GM18868 (cell line): ENCODE measurements at regions not wholly inside any gene's neighbourhood (a gene's known extent, or its start where the extent isn't known, plus 50 kb on each side); places are given as distances from the start of the nearest gene placed in this dataset.
"Not testable (repeated sequence)": the region's sequence is repeated elsewhere in the genome, so short reads cannot be mapped to it uniquely, and the experiment has no call there.

ENCODE experiments used
- ATAC-seq: cut with Tn5 transposase; IDR thresholded peaks from one replicate; pipeline ENCODE4 v1.9.1; 2021; ENCODE audit warnings: mild to moderate bottlenecking, moderate library complexity; ENCODE audit not compliant: unreplicated experiment

DNA sequence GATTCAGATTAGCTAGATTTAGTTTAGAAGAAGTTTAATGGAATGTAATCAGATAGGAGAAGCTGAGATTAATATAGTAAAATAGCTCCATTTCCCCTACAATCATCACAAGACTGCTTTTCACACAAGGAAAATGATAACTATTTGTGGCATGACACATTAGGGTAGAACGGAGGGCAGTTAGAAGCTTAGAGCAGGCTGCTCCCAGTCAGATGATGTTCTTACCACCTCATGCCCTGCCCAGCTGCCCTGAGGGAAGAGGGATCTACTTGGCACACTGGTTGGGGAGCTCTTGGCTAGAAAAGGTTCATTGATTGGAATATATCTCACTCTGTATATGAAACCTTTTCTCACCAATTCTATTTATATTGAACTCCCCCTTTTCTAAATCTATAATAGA lies 180.7 kb upstream of the IL15 start:
- ATAC-seq: no peak

DNA sequence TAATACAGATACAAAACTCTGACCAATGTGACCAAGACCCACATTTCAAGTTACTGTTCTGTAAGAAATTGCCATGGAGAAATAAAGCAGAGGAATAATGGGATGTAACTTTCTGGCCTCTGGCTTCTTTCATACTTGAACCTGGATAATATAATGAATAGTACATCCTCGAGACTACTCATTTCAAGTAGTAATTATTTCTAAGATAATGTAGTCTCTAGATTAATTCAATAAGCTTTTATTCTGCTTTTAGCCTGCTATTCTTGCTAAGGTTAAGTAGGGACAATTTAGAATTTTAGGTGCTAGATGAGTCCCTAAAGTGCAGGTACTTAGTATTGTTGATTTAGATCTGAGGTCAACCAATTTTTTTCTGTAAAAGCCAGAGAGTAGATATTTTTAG lies 178.7 kb upstream of the IL15 start:
- ATAC-seq: no peak

DNA sequence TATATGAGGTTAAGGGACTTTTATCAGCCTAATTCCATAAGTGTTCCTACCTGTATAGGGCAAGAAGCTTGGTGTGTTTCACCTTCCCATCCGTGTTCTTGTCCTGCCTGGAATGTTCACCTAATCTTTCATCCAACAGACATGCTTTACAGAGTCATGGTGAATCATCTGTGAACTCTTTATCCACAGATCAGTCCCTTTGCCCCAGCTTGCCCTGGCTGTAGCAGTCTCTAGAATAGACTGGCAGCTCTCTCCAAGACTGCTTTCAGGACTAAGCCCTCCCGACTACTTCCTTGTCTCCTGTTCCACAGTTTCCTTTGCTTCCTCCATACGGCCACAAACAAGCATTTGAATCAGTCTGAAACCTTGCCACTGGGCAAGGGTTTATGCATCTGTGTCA lies 177.9 kb upstream of the IL15 start:
- ATAC-seq: no peak

DNA sequence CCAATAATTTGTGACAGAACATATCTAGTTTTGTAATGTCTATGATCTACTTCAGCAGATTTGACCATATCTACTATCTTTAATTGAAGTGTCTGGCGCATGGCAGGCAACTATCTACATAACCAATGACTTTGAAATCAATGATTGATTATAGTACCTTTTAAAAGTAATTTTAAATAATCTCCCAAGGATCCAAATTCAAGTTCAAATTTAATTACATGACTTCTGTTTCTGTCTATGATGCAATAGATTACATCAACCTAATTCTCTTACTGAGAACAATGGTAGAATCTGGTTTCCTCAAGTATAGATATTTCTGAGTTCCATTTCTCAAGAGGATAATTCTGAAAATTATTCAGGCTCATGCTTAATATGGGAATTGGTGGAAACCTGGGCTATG lies 177.4 kb upstream of the IL15 start:
- no peak for ATAC-seq

DNA sequence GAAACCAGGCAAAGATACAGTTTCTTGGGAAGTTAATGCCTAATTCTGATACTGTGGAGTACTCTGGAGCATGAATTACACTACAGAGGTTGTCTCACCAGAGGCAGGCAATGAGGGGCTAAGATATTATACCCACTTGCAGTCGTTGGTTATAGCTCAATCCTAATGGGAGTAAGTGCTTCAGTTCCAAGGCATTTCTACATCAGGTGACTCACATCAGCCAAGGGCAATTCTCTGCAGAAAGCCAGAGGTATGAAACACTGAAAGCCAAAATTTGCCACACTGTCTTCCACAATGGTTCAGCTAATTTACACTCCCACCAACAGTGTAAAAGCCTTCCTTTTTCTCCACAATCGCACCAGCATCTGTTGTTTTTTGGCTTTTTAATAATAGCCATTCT lies 174.0 kb upstream of the IL15 start:
- no peak for ATAC-seq

DNA sequence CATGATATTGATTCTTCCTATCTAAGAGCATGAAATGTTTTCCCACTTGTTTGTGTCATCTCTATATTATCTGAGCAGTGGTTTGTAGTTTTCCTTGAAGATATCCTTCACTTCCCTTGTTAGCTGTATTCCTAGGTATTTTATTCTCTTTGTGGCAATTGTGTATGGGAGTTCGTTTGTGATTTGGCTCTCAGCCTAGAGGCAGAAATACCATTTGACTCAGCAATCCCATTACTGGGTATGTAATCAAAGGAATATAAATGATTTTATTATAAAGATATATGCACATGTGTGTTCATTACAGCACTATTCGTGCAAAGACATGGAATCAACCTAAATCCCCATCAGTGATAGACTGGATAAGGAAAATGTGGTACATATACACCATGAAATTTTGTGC lies 172.7 kb upstream of the IL15 start:
- ATAC-seq: no peak

DNA sequence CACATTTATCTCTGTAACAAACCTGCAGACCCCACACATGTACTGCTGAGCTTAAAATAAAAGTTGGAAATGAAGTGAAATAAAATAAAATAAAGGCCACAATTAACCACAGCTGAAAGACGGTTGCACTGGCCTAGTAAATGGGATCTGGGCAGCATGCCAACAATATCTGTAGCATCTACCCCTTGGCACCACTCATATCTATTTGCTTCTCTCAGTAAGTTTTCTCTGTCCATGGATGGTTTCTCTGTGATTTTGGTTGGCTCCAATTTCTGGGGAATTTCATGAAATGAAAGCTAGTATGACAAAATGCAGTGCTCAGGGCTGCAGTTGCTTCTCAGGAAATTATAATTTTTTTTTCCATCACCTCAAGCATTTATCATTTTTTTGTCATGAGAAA lies 172.0 kb upstream of the IL15 start:
- no peak for ATAC-seq

DNA sequence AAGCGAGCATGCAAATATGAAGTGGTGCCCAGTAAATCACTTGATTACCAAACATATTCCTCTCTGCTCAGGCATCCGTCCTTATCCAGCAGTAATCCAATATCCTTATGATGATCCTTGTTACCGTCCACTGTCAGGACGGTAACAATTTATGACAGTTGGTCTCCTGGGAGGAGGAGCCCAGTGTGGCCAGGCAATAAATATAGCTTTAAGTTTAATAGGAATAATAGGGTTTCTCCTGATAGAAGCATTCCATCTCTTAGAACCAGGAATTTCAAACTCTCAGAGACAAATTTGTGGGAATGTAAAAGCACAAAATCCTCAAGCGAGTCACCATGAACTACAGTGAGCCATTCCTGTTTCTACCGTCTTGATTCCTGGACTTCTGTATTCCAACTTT lies 171.2 kb upstream of the IL15 start:
- ATAC-seq: no peak

DNA sequence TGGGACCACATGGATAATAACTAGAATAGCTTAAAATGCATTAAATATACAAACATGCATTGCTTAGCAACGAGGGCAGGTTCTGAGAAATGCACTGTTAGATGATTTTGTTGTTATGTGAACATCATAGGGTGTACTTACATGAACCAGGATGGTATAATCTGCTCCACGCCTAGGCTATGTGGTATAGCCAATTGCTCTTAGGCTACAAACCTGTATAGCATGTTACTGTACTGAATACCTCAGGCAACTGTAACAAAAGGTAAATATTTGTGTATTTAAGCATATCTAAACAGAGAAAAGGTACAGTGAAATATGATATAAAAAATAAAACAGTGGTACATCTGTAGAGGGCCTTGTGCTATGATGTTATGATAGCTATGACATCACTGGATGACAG lies 169.2 kb upstream of the IL15 start:
- no peak for ATAC-seq

DNA sequence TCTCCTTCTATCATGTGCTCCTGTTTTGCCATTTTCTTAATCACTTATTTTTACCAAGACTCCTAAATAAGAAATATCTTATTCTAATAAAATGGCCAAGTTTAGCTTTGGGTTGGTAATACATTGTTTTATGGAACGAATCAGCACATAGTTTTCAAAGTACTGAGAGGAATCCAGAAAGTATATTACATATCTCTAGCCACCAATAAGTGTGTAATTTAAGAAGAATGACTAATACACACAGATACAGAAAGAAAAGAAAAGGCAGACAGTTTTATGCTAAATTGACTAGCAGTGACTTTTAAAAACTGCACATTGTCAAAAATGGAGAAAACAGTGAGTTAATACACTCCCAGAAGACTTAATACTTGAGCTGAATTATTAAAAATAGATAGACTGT lies 167.0 kb upstream of the IL15 start:
- no peak for ATAC-seq

DNA sequence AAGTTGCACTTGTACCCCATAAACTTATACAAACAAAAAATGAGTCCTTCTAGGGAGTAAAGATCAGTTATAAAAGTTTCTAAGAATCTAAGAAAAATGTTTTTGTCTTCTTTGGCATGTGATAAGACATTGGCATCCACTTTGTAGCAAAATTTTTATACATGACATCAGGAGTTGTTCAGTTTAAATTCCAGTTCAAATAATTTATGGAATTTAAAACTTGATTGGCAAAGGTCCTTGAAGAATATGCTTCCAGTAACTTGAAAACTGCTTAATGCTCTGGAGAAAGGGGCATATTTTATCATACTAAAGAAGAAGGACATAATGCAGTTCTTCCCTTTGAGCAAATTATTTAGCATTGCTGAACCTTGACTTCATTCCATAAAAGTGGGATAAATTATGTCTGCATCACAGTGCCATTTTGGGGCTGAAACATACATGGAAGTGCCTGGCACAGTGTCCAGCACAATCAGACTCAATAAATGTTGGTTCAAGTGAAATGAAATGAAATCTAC lies 163.3 kb upstream of the IL15 start:
- ATAC-seq: no peak

DNA sequence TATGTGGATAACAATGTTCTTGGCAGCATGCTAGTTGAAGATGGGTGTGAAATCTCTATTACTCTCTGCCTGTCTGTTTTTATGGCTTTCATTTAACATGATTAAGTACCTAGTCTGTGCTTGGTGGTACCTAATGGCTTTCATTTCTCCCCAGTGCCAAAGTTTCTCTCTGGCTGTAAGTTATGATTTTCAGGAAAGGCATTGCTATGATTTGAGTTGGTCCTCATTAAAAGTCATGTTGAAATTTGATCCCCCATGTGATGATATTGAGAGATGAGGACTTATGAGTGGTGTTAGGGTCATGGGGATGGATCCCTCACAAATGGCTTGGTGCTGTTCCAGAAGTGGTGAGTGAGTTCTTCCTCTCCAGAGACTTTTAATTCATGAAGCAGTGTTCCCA lies 162.4 kb upstream of the IL15 start:
- ATAC-seq: no peak

DNA sequence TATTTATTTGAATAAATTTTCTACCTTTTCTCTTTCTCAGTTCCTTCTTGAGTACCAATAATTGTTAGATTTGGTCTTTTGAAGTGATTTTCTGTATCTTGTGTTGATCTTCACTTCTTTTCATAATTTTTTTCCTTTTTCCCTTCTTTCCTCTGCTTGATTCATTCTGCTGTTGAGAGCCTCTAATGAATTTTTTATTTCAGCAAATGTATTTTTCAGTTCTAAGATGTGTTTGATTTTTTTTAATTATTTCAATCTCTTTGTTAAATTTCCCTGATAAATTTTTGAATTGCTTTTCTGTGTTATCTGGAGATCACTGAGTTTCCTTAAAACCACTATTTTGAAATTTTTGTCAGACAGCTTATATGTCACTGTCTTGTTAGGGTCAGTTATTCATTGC lies 155.4 kb upstream of the IL15 start:
- no peak for ATAC-seq

DNA sequence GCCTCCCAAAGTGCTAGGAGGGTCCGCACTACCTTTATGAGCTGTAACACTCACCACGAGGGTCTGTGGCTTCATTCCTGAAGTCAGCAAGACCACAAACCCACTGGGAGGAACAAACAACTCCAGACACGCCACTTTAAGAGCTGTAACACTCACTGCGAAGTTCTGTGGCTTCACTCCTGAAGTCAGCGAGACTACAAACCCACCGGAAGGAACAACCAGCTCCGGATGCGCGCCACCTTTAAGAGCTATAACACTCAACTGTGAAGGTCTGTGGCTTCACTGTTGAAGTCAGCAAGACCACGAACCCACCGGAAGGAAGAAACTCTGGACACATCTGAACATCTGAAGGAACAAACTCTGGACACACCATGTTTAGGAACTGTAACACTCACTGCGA lies 152.1 kb upstream of the IL15 start:
- not testable (repeated sequence) for ATAC-seq

DNA sequence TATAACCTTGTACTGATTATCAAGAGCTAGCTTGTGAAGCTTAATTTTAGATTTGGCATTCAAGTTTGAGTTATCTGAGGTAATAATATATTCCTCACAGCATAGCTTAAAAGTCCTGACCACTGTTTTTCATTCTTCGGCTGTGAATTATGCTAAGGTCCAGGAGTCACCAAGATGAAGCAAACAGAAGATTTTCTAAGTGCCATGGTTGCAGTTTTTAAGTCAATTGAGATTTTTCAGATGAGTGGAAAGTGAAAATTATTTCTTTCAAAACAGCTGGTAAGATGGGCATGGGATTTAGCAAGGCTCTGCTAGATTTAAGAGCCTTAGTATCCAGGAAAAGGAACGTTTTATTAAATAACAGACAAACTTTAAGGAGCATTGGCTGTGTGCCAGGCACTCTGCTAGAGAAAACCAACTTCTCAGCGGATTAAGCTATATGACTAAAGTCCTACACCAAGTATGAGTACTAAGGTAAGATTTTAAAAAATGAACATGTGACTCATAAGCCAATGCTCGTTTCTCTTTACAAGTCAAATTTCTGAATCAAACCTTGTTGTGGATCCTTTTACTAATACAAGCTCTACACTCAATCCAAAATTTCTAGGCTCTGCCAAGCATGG lies 149.9 kb upstream of the IL15 start:
- no peak for ATAC-seq

DNA sequence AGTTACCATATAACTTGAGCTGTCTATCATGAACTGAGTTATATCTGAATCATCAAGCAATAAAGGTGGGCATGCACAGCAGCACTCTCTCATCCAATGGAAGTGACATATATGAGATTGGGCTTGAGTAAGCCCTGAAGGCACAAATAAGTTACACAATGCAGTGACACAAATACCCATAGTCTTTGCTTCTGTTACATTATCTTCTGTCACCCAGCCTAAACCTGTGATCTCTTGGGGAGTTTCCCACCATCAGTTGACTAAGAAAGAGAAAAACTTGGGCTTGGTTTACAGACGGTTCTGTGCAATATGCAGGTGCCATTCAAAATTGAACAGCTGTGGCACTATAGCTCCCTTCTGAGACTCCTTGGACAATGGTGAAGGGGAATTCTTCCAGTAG lies 138.8 kb upstream of the IL15 start:
- peak; percentile 97 for ATAC-seq

DNA sequence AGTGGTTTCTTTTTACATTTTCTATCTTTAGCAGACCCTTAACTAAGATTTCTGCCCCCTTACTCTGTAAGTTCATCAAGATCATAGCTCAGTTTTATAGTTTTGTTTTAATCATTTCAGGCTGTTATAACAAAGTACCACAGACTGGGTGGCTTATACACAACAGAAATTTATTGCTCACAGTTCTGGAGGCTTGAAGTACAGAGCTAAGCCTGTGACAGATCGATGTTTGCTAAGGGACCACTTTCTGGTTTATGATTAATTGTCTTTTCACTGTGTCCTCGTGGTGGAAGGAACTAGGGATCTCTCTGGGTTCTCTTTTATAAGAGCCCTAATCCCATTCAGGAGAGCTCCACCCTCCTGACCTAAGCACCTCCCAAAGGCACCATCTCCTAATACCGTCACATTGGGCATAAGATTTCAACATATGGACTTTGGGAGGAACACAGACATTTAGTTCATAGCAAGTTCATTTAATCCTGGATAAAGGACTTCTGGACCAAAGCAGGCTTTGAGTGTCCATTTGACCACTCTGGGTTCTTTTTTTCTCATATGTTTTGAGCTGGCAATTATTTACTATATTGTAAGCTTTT lies 137.0 kb upstream of the IL15 start:
- no peak for ATAC-seq

DNA sequence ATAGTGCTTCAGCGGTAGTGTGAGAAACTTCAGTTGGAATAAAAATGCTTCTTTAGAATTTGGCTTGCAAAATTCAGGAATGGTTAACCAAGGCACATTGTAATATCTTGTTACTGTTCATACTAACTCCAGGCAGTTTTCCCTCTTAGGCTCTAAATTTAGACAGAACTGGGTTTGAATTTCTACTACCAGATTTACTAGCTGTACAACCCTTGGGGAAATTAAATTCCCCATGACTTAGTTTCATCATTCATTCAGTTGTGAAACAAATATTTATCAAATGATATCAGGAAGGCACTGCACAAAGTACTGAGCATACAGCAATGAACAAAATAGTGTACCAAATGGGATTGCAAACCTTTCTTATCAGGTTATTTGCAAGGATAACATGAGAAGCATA lies 135.0 kb upstream of the IL15 start:
- no peak for ATAC-seq

DNA sequence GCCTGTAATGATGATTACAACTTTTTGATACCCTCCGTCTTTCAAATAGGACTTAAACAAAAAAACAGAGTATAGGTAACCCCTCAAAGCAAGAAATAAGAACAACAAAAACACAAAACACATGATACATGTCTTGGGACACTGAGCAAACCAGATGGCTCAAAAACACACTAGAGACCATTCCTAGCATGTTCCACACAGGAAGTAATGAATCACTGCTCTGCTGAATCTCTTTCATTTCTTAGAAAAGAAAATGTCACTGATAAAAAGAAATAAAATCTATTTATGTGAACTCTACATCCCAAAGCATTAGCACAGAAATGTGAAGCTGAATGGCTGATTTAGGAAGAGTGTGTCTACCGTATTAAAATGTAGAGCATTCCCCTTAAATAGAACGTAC lies 134.5 kb upstream of the IL15 start:
- no peak for ATAC-seq

DNA sequence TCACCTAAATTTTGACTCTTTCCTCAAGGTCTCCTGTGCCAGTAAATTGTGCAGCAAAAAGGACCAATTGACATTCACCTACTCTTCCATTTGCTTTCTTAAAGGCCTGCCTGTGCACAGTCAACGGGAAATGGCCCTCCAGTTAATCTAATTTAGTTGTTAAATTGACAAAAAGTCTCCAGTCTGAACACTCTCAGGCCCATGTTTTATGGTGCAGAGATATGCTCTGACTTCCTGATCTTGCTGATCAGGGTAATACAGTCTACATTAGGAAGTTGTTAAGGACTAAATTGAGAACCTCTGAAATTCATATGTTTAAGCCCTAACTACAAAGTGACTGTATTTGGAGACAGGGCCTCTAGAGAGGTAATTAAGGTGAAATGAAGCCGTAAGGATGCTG lies 133.6 kb upstream of the IL15 start:
- no peak for ATAC-seq

DNA sequence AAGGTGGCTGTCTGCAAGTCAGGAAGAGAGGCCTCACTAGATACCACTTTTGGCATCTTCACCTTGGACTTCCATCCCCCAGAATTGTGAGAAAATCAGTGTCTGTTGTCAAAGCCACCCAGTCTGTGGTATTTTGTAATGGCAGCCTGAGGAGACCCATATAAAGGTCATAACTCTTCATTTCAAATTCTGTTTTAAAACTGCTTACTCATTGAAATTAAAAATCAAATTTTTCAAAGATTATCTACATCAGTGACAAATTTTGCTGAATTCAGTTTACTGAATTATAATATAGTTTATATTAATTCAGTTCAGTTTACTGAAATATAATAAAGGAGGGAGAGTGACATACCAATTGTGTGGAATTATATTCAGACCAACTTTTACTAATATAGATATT lies 133.1 kb upstream of the IL15 start:
- ATAC-seq: no peak

DNA sequence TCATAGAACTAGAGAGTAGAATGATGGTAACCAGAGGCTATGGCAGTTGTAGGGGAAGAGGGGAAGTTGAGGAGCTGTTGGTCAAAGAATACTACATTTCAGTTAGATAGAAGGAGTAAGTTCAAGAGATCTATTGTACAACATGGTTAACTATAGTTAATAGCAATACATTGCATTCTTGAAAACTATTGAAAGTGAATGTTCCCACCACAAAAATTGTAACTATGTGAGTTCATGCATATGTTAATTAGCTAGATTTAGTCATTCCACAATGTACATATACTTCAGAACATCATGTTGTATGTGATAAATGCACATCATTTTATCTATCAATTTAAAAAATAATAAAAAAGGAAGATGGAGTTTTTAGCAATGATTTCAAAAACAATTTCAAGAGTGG lies 125.3 kb upstream of the IL15 start:
- ATAC-seq: no peak

DNA sequence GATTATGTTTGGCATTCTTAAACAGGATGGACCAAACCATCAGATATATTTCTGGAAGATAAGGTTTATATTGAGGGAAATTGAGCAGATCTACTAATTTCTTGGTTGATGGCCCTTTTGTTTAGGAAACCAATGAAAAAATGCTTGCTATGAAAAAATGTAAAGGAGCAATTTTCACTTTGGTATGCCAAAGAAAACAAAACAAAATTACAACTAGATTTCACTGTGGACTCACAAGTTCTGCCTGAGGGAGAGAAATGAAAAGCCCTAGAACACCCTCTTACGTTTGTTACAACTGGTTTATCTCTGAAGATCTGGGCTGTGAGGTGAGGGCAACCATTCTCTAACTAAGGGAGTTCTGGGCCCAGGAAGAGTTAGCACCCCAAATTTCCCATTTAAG lies 122.5 kb upstream of the IL15 start:
- no peak for ATAC-seq
